Breast epithelium (tissue), 3 donors: ENCODE measurements at regions not wholly inside any gene's neighbourhood (a gene's known extent, or its start where the extent isn't known, plus 50 kb on each side); places are given as distances from the start of the nearest gene placed in this dataset.

Source experiments
- CTCF ChIP-seq, 3 donors: fragments of 450-650 bp; IDR thresholded peaks; one replicate each; pipeline ENCODE4 v1.5.1; 2016 to 2017; ENCODE audit warnings: antibody characterized with exemption in 3 of 3, mild to moderate bottlenecking in 3 of 3, moderate library complexity in 3 of 3
- POLR2A ChIP-seq: fragments of 450-650 bp; IDR thresholded peaks from one replicate; pipeline ENCODE4 v1.6.1; 2016; ENCODE audit warnings: antibody characterized with exemption, mild to moderate bottlenecking, moderate library complexity
- POLR2AphosphoS5 ChIP-seq, 3 donors: sonication (generic); formaldehyde crosslinking; IDR thresholded peaks; one replicate each; pipeline ENCODE4 v1.6.1; 2017; ENCODE audit warnings: antibody characterized with exemption in 3 of 3

- TF ChIP-seq CTCF (IDR thresholded peaks at IDR 0.05): no peak
- no peak for TF ChIP-seq POLR2A
- TF ChIP-seq POLR2AphosphoS5 (IDR thresholded peaks at IDR 0.05): no peak
Measured at GRCh38 chr14:71533800-71534199, 398.4 kb upstream of the RGS6 start.
